NCI-H2029 (cell line): ENCODE measurements at regions not wholly inside any gene's neighbourhood (a gene's known extent, or its start where the extent isn't known, plus 50 kb on each side); places are given as distances from the start of the nearest gene placed in this dataset.

Experiments
- DNase-seq: peaks from one replicate; lab custom pipeline; 2025; lab: John Stamatoyannopoulos, UW

- no peak for DNase-seq
Measured at GRCh38 chrX:20432746-20433387, 166.2 kb upstream of the RPS6KA3 start.

GRCh38 chrX:20432048-20432447 lies 165.3 kb upstream of the RPS6KA3 start:
- DNase-seq: no peak

- no peak for DNase-seq
Measured at GRCh38 chrX:20431486-20431885, 164.8 kb upstream of the RPS6KA3 start.

GRCh38 chrX:20427173-20427770 lies 160.6 kb upstream of the RPS6KA3 start:
- no peak for DNase-seq

- no peak for DNase-seq
Measured at GRCh38 chrX:20421697-20422096, 155.0 kb upstream of the RPS6KA3 start.

GRCh38 chrX:20421275-20421674 lies 154.6 kb upstream of the RPS6KA3 start:
- DNase-seq: no peak

GRCh38 chrX:20420058-20420457 lies 153.3 kb upstream of the RPS6KA3 start:
- DNase-seq: no peak

- DNase-seq: no peak
Measured at GRCh38 chrX:20418379-20419150, 151.9 kb upstream of the RPS6KA3 start.

GRCh38 chrX:20414762-20415445 lies 148.2 kb upstream of the RPS6KA3 start:
- DNase-seq: no peak

GRCh38 chrX:20414066-20414465 lies 147.4 kb upstream of the RPS6KA3 start:
- DNase-seq: no peak

- DNase-seq: no peak
Measured at GRCh38 chrX:20412871-20413486, 146.3 kb upstream of the RPS6KA3 start.

GRCh38 chrX:20410540-20410939 lies 143.8 kb upstream of the RPS6KA3 start:
- no peak for DNase-seq

GRCh38 chrX:20409991-20410390 lies 143.3 kb upstream of the RPS6KA3 start:
- DNase-seq: peak; percentile 8

GRCh38 chrX:20402956-20403355 lies 136.2 kb upstream of the RPS6KA3 start:
- DNase-seq: no peak

GRCh38 chrX:20399728-20400414 lies 133.2 kb upstream of the RPS6KA3 start:
- no peak for DNase-seq

GRCh38 chrX:20397587-20397986 lies 130.9 kb upstream of the RPS6KA3 start:
- DNase-seq: no peak

GRCh38 chrX:20394451-20394850 lies 127.7 kb upstream of the RPS6KA3 start:
- no peak for DNase-seq

GRCh38 chrX:20393944-20394343 lies 127.2 kb upstream of the RPS6KA3 start:
- no peak for DNase-seq

- DNase-seq: no peak
Measured at GRCh38 chrX:20388594-20388993, 121.9 kb upstream of the RPS6KA3 start.

- no peak for DNase-seq
Measured at GRCh38 chrX:20383477-20383876, 116.8 kb upstream of the RPS6KA3 start.

GRCh38 chrX:20382518-20383297 lies 116.0 kb upstream of the RPS6KA3 start:
- no peak for DNase-seq
